SJCRH30 (cell line): ENCODE measurements at regions not wholly inside any gene's neighbourhood (a gene's known extent, or its start where the extent isn't known, plus 50 kb on each side); places are given as distances from the start of the nearest gene placed in this dataset.

Experiments used
- DNase-seq, 2 experiments: peaks; one replicate each; pipeline ENCODE4 v3.0.0-alpha.2; 2015 to 2020
- H3K27ac ChIP-seq: fragments of 250-450 bp; sonication (Bioruptor Pico); 2 replicates; pipeline ENCODE4 v1.5.1; 2020; ENCODE audit warnings: mild to moderate bottlenecking, moderate library complexity
- H3K27me3 ChIP-seq: fragments of 250-450 bp; sonication (Bioruptor Pico); 2 replicates; pipeline ENCODE4 v1.5.1; 2020; ENCODE audit warnings: mild to moderate bottlenecking, moderate library complexity
- H3K36me3 ChIP-seq: fragments of 250-450 bp; sonication (Bioruptor Pico); 2 replicates; pipeline ENCODE4 v1.5.1; 2020; ENCODE audit warnings: mild to moderate bottlenecking, moderate library complexity
- H3K4me1 ChIP-seq: fragments of 250-450 bp; sonication (Bioruptor Pico); 2 replicates; pipeline ENCODE4 v1.5.1; 2020; ENCODE audit warnings: mild to moderate bottlenecking, moderate library complexity
- H3K4me3 ChIP-seq: fragments of 250-450 bp; sonication (Bioruptor Pico); 2 replicates; pipeline ENCODE4 v1.5.1; 2020; ENCODE audit warnings: mild to moderate bottlenecking, moderate library complexity
- H3K9me3 ChIP-seq: fragments of 250-450 bp; sonication (Bioruptor Pico); replicated peaks from 2 replicates; pipeline ENCODE4 v1.5.1; 2020; ENCODE audit warnings: mild to moderate bottlenecking, moderate library complexity

- Histone ChIP-seq H3K27me3 (no peaks in the 10 kb centered on the region), H3K27ac (no peak overlapping the region)
These were observed 164.9 kb upstream of the NEBL start for GRCh38 chr10:21061982-21062381.

DNA sequence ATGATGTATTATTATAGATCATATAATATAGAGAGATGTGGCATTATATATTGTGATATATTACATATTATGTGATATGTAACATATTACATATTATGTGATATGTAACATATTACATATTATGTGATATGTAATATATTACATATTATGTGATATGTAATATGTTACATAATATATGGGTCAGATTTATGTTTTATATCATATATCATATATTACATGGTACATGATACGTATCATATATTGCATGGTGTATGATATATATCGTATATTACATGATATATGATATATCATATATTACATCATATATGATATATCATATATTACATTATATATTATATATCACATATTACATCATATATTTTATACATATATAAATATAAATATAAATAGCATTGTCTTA, 164.1 kb upstream of the NEBL start:
- H3K4me3 ChIP-seq = no peak overlapping the region
- no peak overlapping the region for H3K27ac ChIP-seq
- H3K27me3 ChIP-seq = no peaks in the 10 kb centered on the region
- no peak for DNase-seq
- H3K36me3 ChIP-seq = no peaks in the 10 kb centered on the region
- peaks cover 3% of the 10 kb centered on the region; the same call in 1 of the 2 replicates for H3K9me3 ChIP-seq
- H3K4me1 ChIP-seq = no peaks in the 10 kb centered on the region

More at GRCh38 chr10:21061982-21062381, 164.9 kb upstream of the NEBL start:
- Histone ChIP-seq H3K9me3 (peaks cover 3% of the 10 kb centered on the region; the same call in 1 of the 2 replicates), H3K4me1 (no peaks in the 10 kb centered on the region), H3K4me3 (no peak overlapping the region), H3K36me3 (no peaks in the 10 kb centered on the region)
- DNase-seq = no peak

DNA sequence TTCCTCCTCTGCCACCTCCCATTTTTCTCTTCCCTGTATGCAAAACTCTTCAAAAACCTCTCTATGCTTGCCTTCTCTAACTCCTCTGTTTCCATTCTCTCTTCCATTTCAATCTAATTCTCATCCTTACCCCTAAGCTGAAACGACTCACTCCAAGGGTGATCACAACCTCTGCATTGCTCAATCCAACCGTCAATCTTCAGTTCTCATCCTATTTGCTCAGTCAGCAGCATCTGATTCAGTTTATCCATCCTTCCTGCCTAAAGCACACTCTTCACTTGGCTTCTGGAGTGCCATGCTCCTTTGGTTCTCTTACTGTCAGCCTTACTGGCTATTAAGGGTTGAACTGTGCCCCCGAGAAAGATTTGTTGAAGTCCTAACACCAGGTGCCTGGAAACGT, 163.5 kb upstream of the NEBL start:
- no peak for DNase-seq

GRCh38 chr10:21057989-21058388, 160.9 kb upstream of the NEBL start:
- DNase-seq = no peak
- Histone ChIP-seq H3K36me3 (no peaks in the 10 kb centered on the region), H3K9me3 (peaks cover 3% of the 10 kb centered on the region; the same call in 1 of the 2 replicates), H3K27me3 (no peaks in the 10 kb centered on the region), H3K4me1 (no peaks in the 10 kb centered on the region), H3K4me3 (no peak overlapping the region), H3K27ac (no peak overlapping the region)

More for the DNA sequence above, 163.5 kb upstream of the NEBL start:
- peaks cover 3% of the 10 kb centered on the region; the same call in 1 of the 2 replicates for H3K9me3 ChIP-seq
- no peak overlapping the region for H3K4me3 ChIP-seq
- no peak overlapping the region for H3K27ac ChIP-seq
- H3K27me3 ChIP-seq = no peaks in the 10 kb centered on the region
- H3K36me3 ChIP-seq = no peaks in the 10 kb centered on the region
- H3K4me1 ChIP-seq = no peaks in the 10 kb centered on the region

- no peaks in the 10 kb centered on the region for H3K36me3 ChIP-seq
- no peak overlapping the region for H3K4me3 ChIP-seq
- no peak overlapping the region for H3K27ac ChIP-seq
- H3K9me3 ChIP-seq = peaks cover 3% of the 10 kb centered on the region; the same call in 1 of the 2 replicates
- no peaks in the 10 kb centered on the region for H3K27me3 ChIP-seq
- no peak for DNase-seq
- H3K4me1 ChIP-seq = no peaks in the 10 kb centered on the region
These were observed 160.3 kb upstream of the NEBL start for GRCh38 chr10:21057436-21057835.

GRCh38 chr10:21056461-21056860, 159.3 kb upstream of the NEBL start:
- Histone ChIP-seq H3K27ac (no peak overlapping the region), H3K4me3 (no peak overlapping the region), H3K36me3 (no peaks in the 10 kb centered on the region), H3K27me3 (no peaks in the 10 kb centered on the region), H3K4me1 (no peaks in the 10 kb centered on the region), H3K9me3 (peaks cover 3% of the 10 kb centered on the region; the same call in 1 of the 2 replicates)
- DNase-seq = no peak

GRCh38 chr10:21055339-21056135, 158.4 kb upstream of the NEBL start:
- no peaks in the 10 kb centered on the region for H3K27me3 ChIP-seq
- H3K36me3 ChIP-seq = no peaks in the 10 kb centered on the region
- DNase-seq = no peak
- no peak overlapping the region for H3K4me3 ChIP-seq
- H3K4me1 ChIP-seq = no peaks in the 10 kb centered on the region
- H3K9me3 ChIP-seq = peaks cover 3% of the 10 kb centered on the region; the same call in 1 of the 2 replicates
- H3K27ac ChIP-seq = no peak overlapping the region

DNA sequence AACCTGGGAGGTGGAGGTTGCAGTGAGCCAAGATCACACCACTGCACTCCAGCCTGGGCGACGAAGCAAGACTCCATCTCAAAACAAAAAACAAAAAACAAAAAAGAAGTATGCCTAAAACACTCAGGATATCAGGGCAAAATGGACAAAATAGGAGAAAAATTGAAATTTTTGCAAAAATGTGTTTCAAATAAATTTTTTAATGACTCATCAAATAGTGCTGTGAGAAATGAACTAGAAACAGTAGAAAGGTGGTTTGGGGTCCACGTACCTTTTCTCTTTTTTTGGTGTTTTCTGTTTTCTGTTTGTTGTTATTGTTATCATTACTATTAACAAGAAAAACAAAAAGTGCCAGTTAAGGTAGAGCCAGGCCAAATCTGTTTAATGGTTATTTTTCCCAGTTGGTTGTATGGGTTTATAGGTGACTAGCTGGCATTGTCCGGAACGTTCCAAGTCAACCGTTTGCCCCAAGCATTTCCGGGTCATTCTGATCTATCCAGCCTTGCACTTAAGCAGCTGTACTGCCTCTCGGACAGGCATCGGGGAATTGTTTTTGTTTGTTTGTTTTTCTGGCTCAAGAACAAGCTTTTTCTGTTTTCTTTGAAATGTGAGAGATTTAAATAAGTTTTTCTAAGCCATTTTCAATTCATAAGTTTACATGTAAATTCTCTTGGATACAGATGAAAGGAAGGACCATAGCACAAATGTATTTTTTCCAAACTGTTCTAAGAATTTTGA, 157.0 kb upstream of the NEBL start:
- H3K27ac ChIP-seq = no peak overlapping the region
- peaks cover 3% of the 10 kb centered on the region; the same call in 1 of the 2 replicates for H3K9me3 ChIP-seq
- no peak for DNase-seq
- H3K4me3 ChIP-seq = no peak overlapping the region
- H3K4me1 ChIP-seq = no peaks in the 10 kb centered on the region
- H3K27me3 ChIP-seq = no peaks in the 10 kb centered on the region
- H3K36me3 ChIP-seq = no peaks in the 10 kb centered on the region

- Histone ChIP-seq H3K27ac (no peak overlapping the region), H3K9me3 (no peaks in the 10 kb centered on the region), H3K4me3 (no peak overlapping the region), H3K27me3 (no peaks in the 10 kb centered on the region), H3K36me3 (no peaks in the 10 kb centered on the region), H3K4me1 (no peaks in the 10 kb centered on the region)
- no peak for DNase-seq
These were observed 155.6 kb upstream of the NEBL start for GRCh38 chr10:21052709-21053104.

DNA sequence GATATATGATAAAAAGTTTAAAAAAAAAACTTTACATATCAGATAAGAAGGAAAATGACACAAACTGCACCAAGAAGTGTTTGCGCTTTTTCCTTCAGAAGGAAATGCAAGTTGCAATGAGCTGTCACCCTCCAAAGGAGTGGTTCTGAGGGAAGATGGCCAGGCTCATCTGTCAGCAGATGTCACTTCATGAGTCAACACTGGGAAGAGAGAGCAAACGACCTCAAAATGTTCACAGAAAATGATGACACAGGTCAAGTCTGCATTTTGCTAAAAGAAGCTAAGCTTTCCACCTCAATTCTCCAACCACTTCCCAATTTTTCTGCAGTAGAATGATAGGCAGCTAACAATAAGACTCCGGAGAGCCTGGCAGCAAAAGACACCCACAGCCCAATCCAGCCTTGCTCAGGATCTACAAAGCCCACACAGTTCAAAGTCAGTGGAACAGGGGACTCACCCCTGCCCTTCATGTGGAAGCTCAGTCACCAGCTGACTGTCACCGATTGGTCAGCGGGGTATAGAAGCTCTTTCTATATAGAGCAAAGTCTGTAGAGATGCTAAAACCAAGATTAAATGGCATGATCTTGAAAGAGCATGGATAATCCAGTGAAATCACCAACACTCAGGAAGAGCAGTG, 155.1 kb upstream of the NEBL start:
- Histone ChIP-seq H3K27ac (no peak overlapping the region), H3K36me3 (no peaks in the 10 kb centered on the region), H3K4me3 (no peak overlapping the region), H3K9me3 (no peaks in the 10 kb centered on the region), H3K4me1 (no peaks in the 10 kb centered on the region), H3K27me3 (no peaks in the 10 kb centered on the region)
- no peak for DNase-seq

DNA sequence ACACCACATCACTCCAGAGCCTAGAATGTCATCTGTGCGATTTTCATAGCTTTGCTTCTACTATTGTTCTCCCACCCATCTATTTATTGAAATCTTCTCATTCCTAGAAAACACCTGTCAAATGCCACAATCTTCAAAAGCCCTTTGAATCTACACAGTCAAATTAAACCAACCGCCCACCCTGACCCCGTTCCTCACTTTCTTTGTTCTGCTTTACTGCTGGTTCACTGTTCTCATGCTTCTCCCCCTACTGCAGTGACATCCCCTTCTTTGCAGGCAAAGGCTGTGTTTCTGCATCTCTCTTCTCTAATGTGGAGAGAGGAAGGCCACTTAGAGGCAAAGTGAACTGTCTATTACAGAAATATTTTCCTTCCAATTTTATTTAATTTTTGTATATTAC, 152.4 kb upstream of the NEBL start:
- Histone ChIP-seq H3K4me1 (no peaks in the 10 kb centered on the region), H3K9me3 (no peaks in the 10 kb centered on the region), H3K4me3 (no peak overlapping the region), H3K27ac (no peak overlapping the region), H3K27me3 (no peaks in the 10 kb centered on the region), H3K36me3 (no peaks in the 10 kb centered on the region)
- no peak for DNase-seq

- no peaks in the 10 kb centered on the region for H3K4me1 ChIP-seq
- no peak overlapping the region for H3K27ac ChIP-seq
- no peaks in the 10 kb centered on the region for H3K9me3 ChIP-seq
- no peaks in the 10 kb centered on the region for H3K27me3 ChIP-seq
- no peak overlapping the region for H3K4me3 ChIP-seq
- no peak for DNase-seq
- no peaks in the 10 kb centered on the region for H3K36me3 ChIP-seq
These were observed 151.0 kb upstream of the NEBL start for GRCh38 chr10:21048068-21048467.

- no peaks in the 10 kb centered on the region for H3K36me3 ChIP-seq
- H3K9me3 ChIP-seq = no peaks in the 10 kb centered on the region
- no peak for DNase-seq
- H3K27me3 ChIP-seq = no peaks in the 10 kb centered on the region
- no peak overlapping the region for H3K27ac ChIP-seq
- H3K4me1 ChIP-seq = no peaks in the 10 kb centered on the region
- no peak overlapping the region for H3K4me3 ChIP-seq
These were observed 150.4 kb upstream of the NEBL start for GRCh38 chr10:21047511-21047910.

GRCh38 chr10:21047096-21047495, 150.0 kb upstream of the NEBL start:
- Histone ChIP-seq H3K9me3 (no peaks in the 10 kb centered on the region), H3K27me3 (no peaks in the 10 kb centered on the region), H3K4me3 (no peak overlapping the region), H3K4me1 (no peaks in the 10 kb centered on the region), H3K36me3 (no peaks in the 10 kb centered on the region), H3K27ac (no peak overlapping the region)
- no peak for DNase-seq

GRCh38 chr10:21043044-21043443, 145.9 kb upstream of the NEBL start:
- Histone ChIP-seq H3K9me3 (no peaks in the 10 kb centered on the region), H3K27ac (no peak overlapping the region), H3K4me3 (no peak overlapping the region), H3K27me3 (no peaks in the 10 kb centered on the region), H3K36me3 (no peaks in the 10 kb centered on the region), H3K4me1 (no peaks in the 10 kb centered on the region)
- no peak for DNase-seq
